ENCODE measurements at regions not wholly inside any gene's neighbourhood (a gene's known extent, or its start where the extent isn't known, plus 50 kb on each side); places are given as distances from the start of the nearest gene placed in this dataset.
A peak's percentile ranks its signal among the peaks of the same experiment; 100 is the strongest.

DNA sequence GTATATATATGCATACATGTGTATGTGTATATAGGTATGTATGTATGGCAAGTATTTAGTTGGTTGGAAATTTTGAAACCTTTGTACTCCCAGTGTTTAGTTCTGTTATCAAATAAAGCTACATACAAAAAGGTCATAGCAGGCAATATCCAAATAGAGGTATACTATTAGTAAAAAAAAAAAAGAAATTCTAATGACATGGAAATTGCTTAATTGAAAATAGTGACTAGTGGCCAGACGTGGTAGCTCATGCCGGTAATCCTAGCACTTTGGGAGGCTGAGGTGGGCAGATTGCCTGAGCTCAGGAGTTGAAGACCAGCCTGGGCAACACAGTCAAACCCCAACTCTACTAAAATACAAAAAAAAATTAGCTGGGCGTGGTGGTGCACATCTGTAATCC is 351.6 kb upstream of the NR5A2 start:
- H3K27me3 ChIP-seq (ENCODE audit: low read depth, low read length) = peaks cover 3% of the 10 kb centered on the region; the same call in 1 of the 2 replicates
- TF ChIP-seq EZH2phosphoT487 (IDR thresholded peaks at IDR 0.05; ENCODE audit: low read depth) = no peak
- TF ChIP-seq, protein P1, sequence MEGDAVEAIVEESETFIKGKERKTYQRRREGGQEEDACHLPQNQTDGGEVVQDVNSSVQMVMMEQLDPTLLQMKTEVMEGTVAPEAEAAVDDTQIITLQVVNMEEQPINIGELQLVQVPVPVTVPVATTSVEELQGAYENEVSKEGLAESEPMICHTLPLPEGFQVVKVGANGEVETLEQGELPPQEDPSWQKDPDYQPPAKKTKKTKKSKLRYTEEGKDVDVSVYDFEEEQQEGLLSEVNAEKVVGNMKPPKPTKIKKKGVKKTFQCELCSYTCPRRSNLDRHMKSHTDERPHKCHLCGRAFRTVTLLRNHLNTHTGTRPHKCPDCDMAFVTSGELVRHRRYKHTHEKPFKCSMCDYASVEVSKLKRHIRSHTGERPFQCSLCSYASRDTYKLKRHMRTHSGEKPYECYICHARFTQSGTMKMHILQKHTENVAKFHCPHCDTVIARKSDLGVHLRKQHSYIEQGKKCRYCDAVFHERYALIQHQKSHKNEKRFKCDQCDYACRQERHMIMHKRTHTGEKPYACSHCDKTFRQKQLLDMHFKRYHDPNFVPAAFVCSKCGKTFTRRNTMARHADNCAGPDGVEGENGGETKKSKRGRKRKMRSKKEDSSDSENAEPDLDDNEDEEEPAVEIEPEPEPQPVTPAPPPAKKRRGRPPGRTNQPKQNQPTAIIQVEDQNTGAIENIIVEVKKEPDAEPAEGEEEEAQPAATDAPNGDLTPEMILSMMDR (IDR thresholded peaks at IDR 0.05; ENCODE audit: low read depth, low read length) = no peak
- no peak overlapping the region for H3K4me3 ChIP-seq (ENCODE audit: low read length)
- H3K36me3 ChIP-seq (replicated peaks; ENCODE audit: low read depth, low read length) = no peaks in the 10 kb centered on the region
- H2AFZ ChIP-seq (ENCODE audit: low read depth, low read length) = no peak overlapping the region
- peaks cover 11% of the 10 kb centered on the region; the same call in 1 of the 2 replicates for H3K9me3 ChIP-seq (ENCODE audit: insufficient read depth, low read length)
- no peak overlapping the region for H3K9ac ChIP-seq (ENCODE audit: low read length)
- H4K20me1 ChIP-seq (ENCODE audit: insufficient read depth, low read length) = no peaks in the 10 kb centered on the region
- no peak overlapping the region for H3K27ac ChIP-seq (ENCODE audit: low read length)
- no peaks in the 10 kb centered on the region for H3K79me2 ChIP-seq (ENCODE audit: low read length)
- no peak overlapping the region for H3K4me2 ChIP-seq (ENCODE audit: low read length)
- H3K4me1 ChIP-seq (ENCODE audit: low read length) = peaks cover 6% of the 10 kb centered on the region; the same call in 1 of the 2 replicates

DNA sequence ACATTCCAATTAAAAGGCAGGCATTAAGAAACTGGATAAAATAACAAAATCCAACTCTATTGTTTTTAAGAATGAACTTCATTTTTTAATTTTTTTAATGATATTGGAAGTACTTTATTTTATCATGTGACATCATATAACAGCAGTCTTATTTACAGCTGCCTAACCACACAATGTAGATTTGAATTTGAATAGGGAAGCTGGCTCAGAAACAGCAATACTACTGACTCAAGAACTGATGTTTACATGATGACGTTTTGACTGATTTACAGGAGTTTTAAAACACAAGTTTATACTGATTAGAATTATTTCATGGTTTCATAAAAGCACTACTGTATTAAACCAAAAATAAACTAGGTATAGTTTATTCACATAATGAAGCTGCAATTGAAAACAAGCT is 348.7 kb upstream of the NR5A2 start:
- no peak overlapping the region for H3K4me3 ChIP-seq (ENCODE audit: low read length)
- H3K27me3 ChIP-seq (ENCODE audit: low read depth, low read length) = peaks cover 12% of the 10 kb centered on the region
- TF ChIP-seq, protein P1 (IDR thresholded peaks at IDR 0.05; ENCODE audit: low read depth, low read length) = no peak
- no peak for TF ChIP-seq EZH2phosphoT487 (IDR thresholded peaks at IDR 0.05; ENCODE audit: low read depth)
- H3K36me3 ChIP-seq (replicated peaks; ENCODE audit: low read depth, low read length) = no peaks in the 10 kb centered on the region
- no peaks in the 10 kb centered on the region for H3K79me2 ChIP-seq (ENCODE audit: low read length)
- no peak overlapping the region for H2AFZ ChIP-seq (ENCODE audit: low read depth, low read length)
- H3K4me2 ChIP-seq (ENCODE audit: low read length) = no peak overlapping the region
- no peak overlapping the region for H3K27ac ChIP-seq (ENCODE audit: low read length)
- no peaks in the 10 kb centered on the region for H4K20me1 ChIP-seq (ENCODE audit: insufficient read depth, low read length)
- H3K4me1 ChIP-seq (ENCODE audit: low read length) = no peaks in the 10 kb centered on the region
- H3K9ac ChIP-seq (ENCODE audit: low read length) = no peak overlapping the region
- H3K9me3 ChIP-seq (ENCODE audit: insufficient read depth, low read length) = no peaks in the 10 kb centered on the region

DNA sequence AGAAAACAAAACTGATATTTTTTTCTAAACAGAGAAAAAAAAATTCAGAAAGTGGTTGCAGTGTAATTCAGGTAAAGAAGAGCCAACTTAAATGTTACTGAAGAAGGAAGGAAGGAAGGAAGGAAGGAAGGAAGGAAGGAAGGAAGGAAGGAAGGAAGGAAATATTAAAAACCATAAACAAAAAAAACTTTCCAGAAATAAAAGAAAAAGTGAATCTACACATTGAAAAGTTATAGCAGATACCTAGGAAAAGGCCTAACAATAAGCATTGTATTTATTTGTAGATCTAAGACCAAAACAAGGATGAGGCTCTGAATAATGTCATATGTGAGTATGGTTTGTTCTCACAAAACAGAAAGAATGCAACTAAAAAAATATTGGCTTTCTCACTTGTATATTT is 345.4 kb upstream of the NR5A2 start:
- Histone ChIP-seq H3K27me3 (ENCODE audit: low read depth, low read length) (peaks cover 31% of the 10 kb centered on the region), H3K36me3 (replicated peaks; ENCODE audit: low read depth, low read length) (no peaks in the 10 kb centered on the region), H3K4me3 (ENCODE audit: low read length) (no peak overlapping the region), H2AFZ (ENCODE audit: low read depth, low read length) (no peak overlapping the region), H3K9me3 (ENCODE audit: insufficient read depth, low read length) (no peaks in the 10 kb centered on the region), H3K27ac (ENCODE audit: low read length) (no peak overlapping the region), H3K9ac (ENCODE audit: low read length) (no peak overlapping the region), H3K4me2 (ENCODE audit: low read length) (no peak overlapping the region), H3K79me2 (ENCODE audit: low read length) (no peaks in the 10 kb centered on the region), H4K20me1 (ENCODE audit: insufficient read depth, low read length) (no peaks in the 10 kb centered on the region), H3K4me1 (ENCODE audit: low read length) (no peaks in the 10 kb centered on the region)
- TF ChIP-seq, protein P1 (IDR thresholded peaks at IDR 0.05; ENCODE audit: low read depth, low read length) = no peak

DNA sequence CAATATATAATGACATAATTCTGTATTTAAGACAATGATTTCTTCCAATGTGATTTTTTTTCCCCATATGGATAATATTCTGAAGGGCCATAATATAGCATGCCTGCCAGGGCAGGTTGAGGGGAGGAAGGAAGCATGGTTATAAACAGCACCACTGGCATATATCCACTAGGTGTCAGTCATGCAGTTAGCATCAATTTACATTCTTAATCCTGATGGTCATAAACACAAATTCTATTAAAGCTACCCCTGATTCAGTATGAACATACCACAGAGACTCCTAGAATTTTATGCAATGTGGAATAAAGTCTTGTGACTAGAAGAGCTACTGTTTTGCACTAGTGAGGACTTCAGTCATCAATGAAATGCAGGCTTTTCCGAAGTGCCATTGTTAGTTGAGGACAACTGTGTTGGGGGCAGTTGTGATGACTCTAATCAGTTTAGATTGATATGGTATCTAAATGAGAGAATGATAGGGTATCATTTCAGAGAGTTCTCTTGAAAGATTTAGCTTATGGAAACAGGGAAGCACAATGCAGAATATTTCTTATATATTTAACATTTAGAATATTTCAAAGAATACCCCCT is 342.7 kb upstream of the NR5A2 start:
- no peaks in the 10 kb centered on the region for H4K20me1 ChIP-seq (ENCODE audit: insufficient read depth, low read length)
- no peaks in the 10 kb centered on the region for H3K9me3 ChIP-seq (ENCODE audit: insufficient read depth, low read length)
- H3K27ac ChIP-seq (ENCODE audit: low read length) = no peak overlapping the region
- no peaks in the 10 kb centered on the region for H3K36me3 ChIP-seq (replicated peaks; ENCODE audit: low read depth, low read length)
- H3K9ac ChIP-seq (ENCODE audit: low read length) = no peak overlapping the region
- TF ChIP-seq, protein P1 (IDR thresholded peaks at IDR 0.05; ENCODE audit: low read depth, low read length) = peak; percentile 90
- TF ChIP-seq EZH2phosphoT487 (IDR thresholded peaks at IDR 0.05; ENCODE audit: low read depth) = no peak
- no peaks in the 10 kb centered on the region for H3K4me1 ChIP-seq (ENCODE audit: low read length)
- H2AFZ ChIP-seq (ENCODE audit: low read depth, low read length) = no peak overlapping the region
- no peak overlapping the region for H3K4me2 ChIP-seq (ENCODE audit: low read length)
- no peaks in the 10 kb centered on the region for H3K79me2 ChIP-seq (ENCODE audit: low read length)
- H3K4me3 ChIP-seq (ENCODE audit: low read length) = no peak overlapping the region
- peaks cover 54% of the 10 kb centered on the region for H3K27me3 ChIP-seq (ENCODE audit: low read depth, low read length)

Measured in OCI-LY3 (cell line).